ENCODE measurements at regions not wholly inside any gene's neighbourhood (a gene's known extent, or its start where the extent isn't known, plus 50 kb on each side); places are given as distances from the start of the nearest gene placed in this dataset.
A peak's percentile ranks its signal among the peaks of the same experiment; 100 is the strongest.

GRCh38 chr11:19557720-19558140 is 154.9 kb upstream of the NAV2 start:
- peak; percentile 69 for DNase-seq

- no peak for DNase-seq
Measured at GRCh38 chr11:19557185-19557584, 155.5 kb upstream of the NAV2 start.

GRCh38 chr11:19555266-19555665 is 157.4 kb upstream of the NAV2 start:
- DNase-seq: no peak

DNA sequence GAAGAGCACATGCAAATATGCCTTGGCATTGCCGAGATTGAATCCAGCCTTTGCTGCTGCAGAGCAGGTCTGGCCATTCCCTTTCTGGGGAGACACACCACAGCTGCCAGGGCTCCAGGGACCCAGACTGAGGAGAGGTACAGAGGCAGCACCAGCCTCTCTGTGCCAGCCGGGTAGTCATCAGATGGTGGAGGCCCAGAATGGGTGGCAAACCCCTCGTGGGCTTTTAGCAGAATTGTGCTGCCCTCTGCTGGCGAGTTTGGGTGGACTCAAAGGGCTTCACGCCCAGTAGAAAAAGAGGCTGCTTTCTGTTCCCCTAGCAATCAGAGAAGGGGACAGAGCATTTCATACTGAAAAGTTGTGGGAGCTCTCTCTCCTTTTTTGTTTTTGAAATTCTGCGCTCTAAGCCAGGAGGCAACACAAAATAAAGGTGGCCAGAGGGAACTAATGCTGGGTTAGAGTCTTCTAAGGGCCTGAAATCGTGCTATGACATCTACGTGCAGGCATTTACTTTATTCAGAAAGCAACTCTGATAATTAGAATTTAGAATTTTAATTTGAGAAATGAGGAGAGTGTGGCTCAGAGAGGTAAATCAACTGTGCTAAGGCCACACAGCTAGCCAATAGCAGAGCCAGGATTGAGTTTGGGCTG is 158.8 kb upstream of the NAV2 start:
- peak; percentile 64 for DNase-seq

DNA sequence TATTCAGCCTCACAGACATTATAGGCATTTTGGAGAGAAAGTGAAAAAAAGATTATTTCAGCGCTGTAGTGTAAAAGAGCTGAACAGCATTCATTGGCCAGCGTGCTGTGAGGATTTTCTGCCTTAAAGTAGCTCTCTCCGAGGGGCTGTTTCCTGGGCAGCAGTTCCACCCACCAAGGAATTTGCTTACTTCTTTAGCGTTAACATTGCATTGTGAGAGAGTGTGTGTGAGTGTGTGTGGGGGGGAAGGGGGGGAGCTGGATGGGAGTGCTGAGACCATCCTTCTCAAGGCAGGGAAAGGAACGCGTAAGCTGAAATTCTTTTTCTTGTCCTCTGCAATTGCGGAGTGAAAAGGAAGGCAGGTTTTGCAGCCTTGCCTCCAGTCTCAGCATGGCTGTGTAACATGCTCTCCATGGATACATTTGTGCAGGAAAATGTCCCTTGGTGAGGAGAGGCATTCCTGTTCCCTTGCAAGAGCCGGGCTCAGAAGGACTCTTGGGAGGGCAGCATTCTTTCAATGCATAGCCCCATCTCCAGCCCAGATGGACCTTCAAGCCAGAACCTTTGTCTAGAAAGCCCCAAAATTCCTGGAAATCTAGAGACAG is 159.9 kb upstream of the NAV2 start:
- DNase-seq: no peak

GRCh38 chr11:19552161-19552560 is 160.5 kb upstream of the NAV2 start:
- no peak for DNase-seq

DNA sequence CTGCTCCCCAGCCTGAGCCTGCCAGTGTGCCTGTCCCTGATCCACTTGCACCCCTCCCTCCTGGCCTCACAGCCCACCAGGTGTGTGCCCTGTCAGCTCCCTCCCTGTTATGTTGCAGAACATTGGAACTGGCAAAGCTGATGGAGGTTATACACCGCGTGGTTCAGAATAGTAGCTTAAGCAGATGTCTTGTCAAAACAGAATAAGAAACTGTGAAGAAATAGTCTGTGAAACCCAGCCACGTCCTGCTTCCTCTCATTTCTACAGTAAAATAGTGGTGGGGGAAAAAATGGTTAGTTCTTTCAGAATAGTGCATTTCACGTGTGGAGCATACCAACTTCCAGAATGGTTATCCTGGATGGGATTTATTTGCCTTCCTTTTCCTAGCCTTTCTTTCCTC is 161.2 kb upstream of the NAV2 start:
- no peak for DNase-seq

- no peak for DNase-seq
Measured at GRCh38 chr11:19547044-19547443, 165.6 kb upstream of the NAV2 start.

DNA sequence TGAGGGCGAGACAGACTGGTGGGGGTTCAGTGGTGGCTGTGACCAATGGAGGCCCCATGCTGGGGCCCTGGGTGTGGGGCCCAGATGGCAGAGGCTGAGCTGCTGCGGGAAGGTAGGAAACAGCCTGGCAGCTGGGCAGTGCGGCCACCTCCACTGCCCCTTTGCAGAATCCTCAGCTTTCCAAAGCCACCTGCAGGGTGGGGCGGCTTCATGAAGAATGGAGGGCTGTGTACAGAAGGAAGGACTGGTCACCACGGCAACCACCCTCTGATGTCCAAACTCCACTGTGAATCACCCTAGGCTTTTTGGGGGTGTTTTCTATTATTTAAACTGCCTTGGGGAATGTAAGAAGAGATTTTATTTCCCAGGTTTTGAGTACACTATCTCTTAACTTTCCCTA is 166.3 kb upstream of the NAV2 start:
- peak; percentile 34 for DNase-seq

DNA sequence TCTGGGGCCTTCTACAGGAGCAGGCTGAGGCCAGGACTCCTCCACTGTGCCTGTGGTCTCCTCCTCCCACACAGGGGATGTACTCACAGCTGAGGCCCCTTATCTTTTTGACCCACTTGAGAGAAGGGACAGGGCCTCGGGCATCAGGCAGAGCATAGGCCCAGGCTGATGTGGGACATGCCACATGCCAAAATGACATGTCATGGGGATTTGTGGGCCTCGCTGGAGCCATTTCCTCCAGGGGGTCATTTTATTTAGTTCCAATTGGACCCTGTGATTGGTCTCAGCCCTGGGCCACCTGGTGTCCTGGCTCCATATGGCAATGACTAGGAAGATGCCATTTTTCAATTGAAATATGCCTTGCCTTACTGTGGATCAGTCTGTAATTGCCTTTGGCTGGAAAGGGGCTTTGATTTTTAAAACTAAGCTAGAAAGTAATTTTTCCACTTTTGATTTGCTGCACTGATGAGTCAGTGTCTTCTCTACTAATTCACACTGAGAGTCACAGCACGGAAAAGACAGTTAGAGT is 171.1 kb upstream of the NAV2 start:
- no peak for DNase-seq

GRCh38 chr11:19539861-19540260 is 172.8 kb upstream of the NAV2 start:
- DNase-seq: no peak

DNA sequence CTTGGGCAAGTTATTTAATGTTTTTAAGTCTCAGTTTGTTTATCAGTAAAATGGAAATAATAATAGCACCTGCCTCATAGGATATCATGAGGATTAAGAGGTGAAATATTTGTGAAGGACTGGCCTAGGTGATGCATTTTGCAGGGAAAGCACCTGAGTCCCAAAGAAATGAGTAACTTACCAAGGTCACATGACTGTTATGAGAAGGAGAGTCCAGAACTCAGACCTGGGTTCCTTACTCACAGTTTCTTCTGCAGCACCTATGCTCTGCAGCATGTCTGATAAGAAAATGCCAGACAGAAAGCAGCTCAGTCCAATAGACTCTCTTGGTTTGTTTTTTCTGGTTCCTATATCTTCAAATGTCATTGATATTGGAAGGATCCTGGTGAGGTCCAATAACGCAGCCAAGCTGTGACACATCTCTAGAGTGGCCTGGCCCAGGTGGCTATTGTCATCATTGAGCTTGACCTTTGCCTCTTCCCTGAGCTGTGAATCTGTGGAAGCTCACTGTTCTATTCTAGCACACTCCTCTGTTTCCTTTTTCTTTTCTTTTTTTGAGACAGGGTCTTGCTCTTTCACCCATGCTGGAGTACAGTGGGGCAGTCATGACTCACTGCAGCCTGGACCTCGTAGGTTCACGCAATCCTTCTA is 174.7 kb upstream of the NAV2 start:
- no peak for DNase-seq

- DNase-seq: no peak
Measured at GRCh38 chr11:19536131-19536530, 176.5 kb upstream of the NAV2 start.

DNA sequence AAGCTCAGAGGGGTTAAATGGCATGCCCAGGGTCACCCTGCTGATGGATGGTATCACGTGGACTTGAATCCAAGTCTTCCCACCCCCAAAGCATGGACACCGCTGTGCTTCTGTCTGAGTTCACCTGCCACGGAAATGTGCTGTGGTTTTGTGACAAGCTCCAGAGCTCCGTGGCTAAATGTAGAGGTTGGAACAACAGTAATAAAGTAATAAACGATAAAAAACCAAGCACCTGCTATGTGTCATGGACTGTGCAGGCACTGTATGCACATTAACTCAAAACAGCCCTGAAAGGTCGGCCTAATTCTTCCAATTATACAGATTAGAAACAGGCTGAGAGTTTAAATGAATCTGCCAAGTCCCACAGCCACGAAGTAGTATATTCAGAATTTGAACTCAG is 182.1 kb upstream of the NAV2 start:
- no peak for DNase-seq

DNA sequence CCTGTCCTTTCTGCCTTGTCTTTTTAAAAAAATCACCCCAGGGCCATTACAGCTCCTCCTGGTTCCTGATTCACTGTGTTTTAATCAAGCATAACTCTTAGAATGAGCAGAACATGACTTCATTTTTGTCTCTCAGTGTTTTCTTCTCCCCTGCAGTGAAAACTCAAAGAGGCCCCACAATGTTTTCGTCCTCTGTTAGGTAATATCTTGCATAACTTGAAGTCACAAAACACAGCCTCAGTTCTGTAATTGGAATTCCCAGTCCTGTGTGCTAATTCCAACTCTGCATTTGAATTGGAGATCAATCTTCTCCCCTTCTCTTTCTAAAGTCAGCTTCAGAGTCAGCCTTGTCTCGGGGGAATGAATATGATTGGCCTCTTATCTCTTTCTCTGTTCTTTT is 186.5 kb upstream of the NAV2 start:
- no peak for DNase-seq

DNA sequence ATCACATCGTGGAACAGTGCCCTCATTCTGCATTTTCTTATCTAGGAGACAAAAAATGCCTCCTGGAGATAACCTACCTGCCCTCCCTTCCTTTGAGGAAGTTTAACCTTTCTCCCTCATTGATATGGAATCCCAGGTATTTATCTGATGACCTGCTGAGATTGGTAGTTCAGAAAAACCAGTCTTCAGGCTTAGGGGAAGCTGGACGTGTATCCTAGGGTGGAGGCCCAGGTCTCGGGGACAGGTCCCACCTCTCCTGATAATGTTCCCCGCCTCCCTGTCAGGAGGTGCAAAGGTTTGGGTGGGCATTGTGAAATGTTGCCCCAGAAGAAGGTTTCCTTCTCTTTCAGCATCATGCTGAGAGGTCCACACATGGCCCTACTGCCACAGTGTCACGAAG is 186.9 kb upstream of the NAV2 start:
- no peak for DNase-seq

DNA sequence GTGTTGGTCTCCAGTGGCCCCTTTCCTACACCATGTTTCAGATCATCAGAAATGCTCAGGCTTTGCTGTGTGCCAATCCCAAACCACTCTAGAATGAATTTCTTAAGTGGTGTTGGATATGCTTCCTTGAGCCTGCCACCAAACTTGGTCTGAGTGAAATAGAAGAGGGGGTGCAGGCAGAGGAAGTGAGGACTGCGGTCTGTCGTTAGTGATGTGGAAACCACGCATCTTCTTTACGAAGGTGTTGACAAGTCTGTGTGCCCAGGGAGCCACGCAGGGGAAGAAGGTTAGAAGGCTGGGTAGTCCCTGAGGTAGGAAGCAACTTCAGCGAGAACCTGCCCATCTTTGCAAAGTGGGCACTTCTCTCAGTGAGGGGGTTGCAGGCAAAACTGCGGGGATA is 187.4 kb upstream of the NAV2 start:
- DNase-seq: no peak

DNA sequence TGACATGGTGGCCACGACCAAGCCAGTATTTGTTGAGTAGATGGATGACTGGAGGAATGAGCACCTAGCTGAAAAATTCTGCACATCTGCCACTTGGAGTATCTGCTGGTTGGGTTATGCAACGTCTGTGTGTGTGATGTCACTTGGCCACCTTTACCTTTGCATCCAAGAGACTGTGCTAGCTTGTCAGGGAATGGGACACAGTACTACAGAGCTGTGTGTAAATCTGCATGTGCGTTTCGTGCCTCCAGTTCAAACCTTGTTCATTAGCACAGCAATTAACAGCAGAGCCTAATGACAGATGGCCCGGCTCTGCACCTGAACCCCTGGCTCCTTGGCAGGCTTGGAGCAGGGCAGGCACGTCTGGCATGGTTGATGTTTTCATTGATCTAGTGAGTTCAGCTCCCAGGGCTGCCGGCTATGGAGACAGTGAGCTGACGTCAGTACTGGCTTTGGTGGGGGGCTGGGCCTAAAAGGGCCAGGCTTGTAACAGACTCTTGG is 188.4 kb upstream of the NAV2 start:
- DNase-seq: no peak

DNA sequence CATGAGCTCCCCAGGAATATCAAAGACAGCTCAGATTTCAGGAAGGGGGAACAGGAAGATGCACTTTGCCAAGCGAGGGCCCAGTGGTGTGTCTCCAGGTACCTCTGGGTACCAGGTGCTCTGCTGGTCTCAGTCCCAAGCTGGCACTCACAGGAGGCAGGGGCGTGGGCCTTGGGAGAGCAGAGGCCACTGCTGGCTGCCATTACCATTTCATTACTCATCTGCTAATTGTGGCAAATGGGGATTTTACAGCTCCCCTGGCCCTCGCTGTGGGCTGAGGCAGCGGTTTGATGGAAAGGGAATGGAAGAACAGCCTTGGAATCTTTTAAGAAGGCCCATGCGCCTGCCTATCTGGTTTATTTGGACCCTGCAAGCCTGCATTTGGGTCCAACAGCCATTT is 192.0 kb upstream of the NAV2 start:
- no peak for DNase-seq

GRCh38 chr11:19519912-19520641 is 192.6 kb upstream of the NAV2 start:
- no peak for DNase-seq

GRCh38 chr11:19519353-19519752 is 193.3 kb upstream of the NAV2 start:
- no peak for DNase-seq

- DNase-seq: no peak
Measured at GRCh38 chr11:19513253-19513652, 199.4 kb upstream of the NAV2 start.

GRCh38 chr11:19512618-19513017 is 200.0 kb upstream of the NAV2 start:
- no peak for DNase-seq
